HG02870 (cell line): ENCODE measurements at regions not wholly inside any gene's neighbourhood (a gene's known extent, or its start where the extent isn't known, plus 50 kb on each side); places are given as distances from the start of the nearest gene placed in this dataset.
"Not testable (repeated sequence)": the region's sequence is repeated elsewhere in the genome, so short reads cannot be mapped to it uniquely, and the experiment has no call there.

Experiments
- ATAC-seq: cut with Tn5 transposase; IDR thresholded peaks from one replicate; pipeline ENCODE4 v1.9.1; 2021; ENCODE audit warnings: mild to moderate bottlenecking, moderate library complexity; ENCODE audit not compliant: unreplicated experiment

GRCh38 chr21:35202431-35202830 is 153.3 kb upstream of the RUNX1 start:
- ATAC-seq = no peak

GRCh38 chr21:35201799-35202198 is 152.7 kb upstream of the RUNX1 start:
- ATAC-seq = no peak

GRCh38 chr21:35201288-35201687 is 152.2 kb upstream of the RUNX1 start:
- ATAC-seq = no peak

GRCh38 chr21:35199733-35200015 is 150.6 kb upstream of the RUNX1 start:
- ATAC-seq = no peak

- no peak for ATAC-seq
These were observed 150.1 kb upstream of the RUNX1 start for GRCh38 chr21:35198982-35199732.

GRCh38 chr21:35198565-35198964 is 149.5 kb upstream of the RUNX1 start:
- ATAC-seq = no peak

- ATAC-seq = no peak
These were observed 148.9 kb upstream of the RUNX1 start for GRCh38 chr21:35197992-35198431.

GRCh38 chr21:35197191-35197590 is 148.1 kb upstream of the RUNX1 start:
- no peak for ATAC-seq

- ATAC-seq = no peak
These were observed 147.0 kb upstream of the RUNX1 start for GRCh38 chr21:35196128-35196527.

GRCh38 chr21:35195232-35195631 is 146.1 kb upstream of the RUNX1 start:
- ATAC-seq = no peak

GRCh38 chr21:35191754-35192153 is 142.7 kb upstream of the RUNX1 start:
- no peak for ATAC-seq

- ATAC-seq = no peak
These were observed 142.0 kb upstream of the RUNX1 start for GRCh38 chr21:35191128-35191527.

GRCh38 chr21:35190201-35190701 is 141.1 kb upstream of the RUNX1 start:
- ATAC-seq = peak; percentile 16

- peak; percentile 94 for ATAC-seq
These were observed 140.2 kb upstream of the RUNX1 start for GRCh38 chr21:35189077-35189863.

- not testable (repeated sequence) for ATAC-seq
These were observed 134.3 kb upstream of the RUNX1 start for GRCh38 chr21:35183389-35183788.

GRCh38 chr21:35179990-35180540 is 131.0 kb upstream of the RUNX1 start:
- no peak for ATAC-seq

- ATAC-seq = no peak
These were observed 129.7 kb upstream of the RUNX1 start for GRCh38 chr21:35178827-35179226.

GRCh38 chr21:35178098-35178497 is 129.0 kb upstream of the RUNX1 start:
- ATAC-seq = no peak

- no peak for ATAC-seq
These were observed 123.1 kb upstream of the RUNX1 start for GRCh38 chr21:35172231-35172630.

GRCh38 chr21:35171385-35171784 is 122.3 kb upstream of the RUNX1 start:
- no peak for ATAC-seq

- no peak for ATAC-seq
These were observed 121.7 kb upstream of the RUNX1 start for GRCh38 chr21:35170818-35171217.

- no peak for ATAC-seq
These were observed 121.1 kb upstream of the RUNX1 start for GRCh38 chr21:35170244-35170643.
